HepG2 (cell line): ENCODE measurements at regions not wholly inside any gene's neighbourhood (a gene's known extent, or its start where the extent isn't known, plus 50 kb on each side); places are given as distances from the start of the nearest gene placed in this dataset.

Experiments used
- ATAC-seq: fragments of 200-7000 bp; cut with Tn5 transposase; 3 replicates; pipeline ENCODE4 v1.9.1; 2020; ENCODE audit warnings: mild to moderate bottlenecking, moderate library complexity
- BruUV-seq: library from RNA; stranded (reverse); fragments of 400-500 nt; replicated peaks from 2 replicates; lab custom pipeline; 2021; lab: Mats Ljungman, UMichigan
- CTCF ChIA-PET: fragments of 300-600 bp; formaldehyde crosslinking; extraction: SDS; loops from one replicate; lab custom pipeline; 2021; ENCODE audit warnings: low total read pairs, inconsistent platforms, low intra/inter-chr PET ratio; lab: Yijun Ruan, JAX
- POLR2A ChIA-PET: fragments of 350-600 bp; sonication (Branson Sonifier 250); formaldehyde crosslinking; loops from one replicate; lab custom pipeline; 2020; ENCODE audit warnings: antibody characterized with exemption, inconsistent platforms; lab: Yijun Ruan, JAX
- DNase-seq: peaks from one replicate; pipeline ENCODE4 v3.0.0-alpha.2; 2015; ENCODE audit warnings: low spot score
- FAIRE-seq: peaks from 3 replicates; lab custom pipeline; 2011; peaks lifted over from hg19 to GRCh38; lab: Jason Lieb, UNC
- H2AFZ ChIP-seq: one replicate; pipeline ENCODE4 v1.6.1; 2011; ENCODE audit warnings: low read length, inconsistent platforms
- H3K27ac ChIP-seq: fragments of 300-600 bp; 3 replicates; pipeline ENCODE4 v1.8.0; 2011; ENCODE audit warnings: mixed run types, mild to moderate bottlenecking, mixed read lengths, low read length, inconsistent platforms; ENCODE audit not compliant: insufficient read depth; ENCODE audit errors: extremely low read length
- H3K27me3 ChIP-seq, 2 experiments: fragments of 200-600 bp in 1 of 2; 2 replicates in 1 of 2; 3 replicates in 1 of 2; pipeline versions ENCODE4 v1.6.0 to v1.8.0; 2011; ENCODE audit warnings: low read length in 2 of 2, mild to moderate bottlenecking in 2 of 2, moderate library complexity in 2 of 2, inconsistent platforms in 1 of 2; ENCODE audit not compliant: insufficient read depth in 2 of 2, control insufficient read depth in 1 of 2
- H3K36me3 ChIP-seq, 2 experiments: fragments of 200-600 bp in 1 of 2; replicated peaks in 1 of 2; 2 replicates in 1 of 2; 3 replicates in 1 of 2; pipeline versions ENCODE4 v1.5.1 to v1.8.0; 2011; ENCODE audit warnings: low read length in 2 of 2, inconsistent platforms in 1 of 2; ENCODE audit not compliant: insufficient read depth in 2 of 2, control insufficient read depth in 1 of 2
- H3K4me1 ChIP-seq: 2 replicates; pipeline ENCODE4 v1.5.1; 2012; ENCODE audit warnings: low read length, inconsistent platforms; ENCODE audit not compliant: insufficient read depth
- H3K4me2 ChIP-seq: 2 replicates; pipeline ENCODE4 v1.6.0; 2011; ENCODE audit warnings: low read depth, low read length, inconsistent platforms
- H3K4me3 ChIP-seq, 3 experiments: fragments of 200-600 bp in 1 of 3; sonication (generic), shearing (Covaris generic) in 1 of 3; replicated peaks in 1 of 3; 2 replicates each; pipeline ENCODE4 v1.5.1; 2011 to 2016; ENCODE audit warnings: low read length in 3 of 3, inconsistent platforms in 2 of 3, low read depth in 2 of 3, mild to moderate bottlenecking in 2 of 3, control low read depth in 1 of 3, mixed read lengths in 1 of 3; ENCODE audit not compliant: insufficient read depth in 1 of 3
- H3K79me2 ChIP-seq: one replicate; pipeline ENCODE4 v1.6.1; 2011; ENCODE audit warnings: low read length, inconsistent platforms; ENCODE audit not compliant: insufficient read depth
- H3K9ac ChIP-seq: 2 replicates; pipeline ENCODE4 v1.6.0; 2011; ENCODE audit warnings: mild to moderate bottlenecking, low read depth, low read length, inconsistent platforms; ENCODE audit not compliant: insufficient read depth
- H3K9me3 ChIP-seq: 2 replicates; pipeline ENCODE4 v1.5.1; 2012; ENCODE audit warnings: mild to moderate bottlenecking, low read length
- H4K20me1 ChIP-seq: 2 replicates; pipeline ENCODE4 v1.6.0; 2011; ENCODE audit warnings: inconsistent platforms, mild to moderate bottlenecking, low read length, moderate library complexity; ENCODE audit not compliant: insufficient read depth
- BCL6 ChIP-seq: IDR thresholded peaks from 2 replicates; pipeline ENCODE4 v1.6.1; 2016; ENCODE audit warnings: missing genetic modification reagents, missing compliant biosample characterization
- BRCA1 ChIP-seq: sonication (generic); formaldehyde crosslinking; IDR thresholded peaks from 2 replicates; pipeline ENCODE4 v1.4.0; 2020; ENCODE audit warnings: missing genetic modification reagents
- CBX5 ChIP-seq: sonication (generic); formaldehyde crosslinking; IDR thresholded peaks from 2 replicates; pipeline ENCODE4 v1.4.0; 2020; ENCODE audit warnings: missing genetic modification reagents, borderline replicate concordance
- CERS6 ChIP-seq: sonication (generic); formaldehyde crosslinking; IDR thresholded peaks from 2 replicates; pipeline ENCODE4 v1.5.0; 2020; ENCODE audit warnings: missing genetic modification reagents
- DZIP1 ChIP-seq: sonication (generic); formaldehyde crosslinking; IDR thresholded peaks from 2 replicates; pipeline ENCODE4 v1.5.0; 2020; ENCODE audit warnings: mild to moderate bottlenecking, missing genetic modification reagents
- HIVEP1 ChIP-seq: sonication (generic); formaldehyde crosslinking; IDR thresholded peaks from 2 replicates; pipeline ENCODE4 v1.4.0; 2020; ENCODE audit warnings: mild to moderate bottlenecking, missing genetic modification reagents
- HNRNPL ChIP-seq: fragments of 200-400 bp; formaldehyde crosslinking; IDR thresholded peaks from 2 replicates; pipeline ENCODE4 v1.6.1; 2017; ENCODE audit warnings: mild to moderate bottlenecking, low read depth, low read length
- HOXA9 ChIP-seq: sonication (generic); formaldehyde crosslinking; IDR thresholded peaks from 2 replicates; pipeline ENCODE4 v1.8.1; 2022; ENCODE audit warnings: missing genetic modification reagents, mild to moderate bottlenecking, moderate library complexity, borderline replicate concordance
- KDM5A ChIP-seq: fragments of 200-600 bp; sonication (generic); IDR thresholded peaks from 2 replicates; pipeline ENCODE4 v1.7.0; 2018; ENCODE audit warnings: antibody characterized with exemption, mild to moderate bottlenecking, low read length, borderline replicate concordance
- PHF8 ChIP-seq: sonication (generic); formaldehyde crosslinking; IDR thresholded peaks from 2 replicates; pipeline ENCODE4 v1.5.0; 2020; ENCODE audit warnings: missing genetic modification reagents
- SATB2 ChIP-seq: sonication (generic); formaldehyde crosslinking; IDR thresholded peaks from 2 replicates; pipeline ENCODE4 v1.5.0; 2020; ENCODE audit warnings: missing genetic modification reagents
- SP1 ChIP-seq, 2 experiments: fragments of 450-650 bp in 1 of 2; sonication (generic) in 1 of 2; formaldehyde crosslinking in 1 of 2; IDR thresholded peaks; 2 replicates each; pipeline versions ENCODE4 v1.4.0 to v1.6.1; 2016 to 2020; ENCODE audit warnings: missing genetic modification reagents in 1 of 2
- THYN1 ChIP-seq: sonication (generic); formaldehyde crosslinking; IDR thresholded peaks from 2 replicates; pipeline ENCODE4 v1.8.1; 2023; ENCODE audit warnings: low read depth, mild to moderate bottlenecking, moderate library complexity, missing genetic modification reagents, borderline replicate concordance
- ZBTB1 ChIP-seq: sonication (generic); formaldehyde crosslinking; IDR thresholded peaks from 2 replicates; pipeline ENCODE4 v1.4.0; 2020; ENCODE audit warnings: missing genetic modification reagents, borderline replicate concordance
- ZMAT5 ChIP-seq: sonication (generic); formaldehyde crosslinking; IDR thresholded peaks from 2 replicates; pipeline ENCODE4 v1.5.0; 2020; ENCODE audit warnings: mild to moderate bottlenecking, low read depth, missing genetic modification reagents, borderline replicate concordance
- ZNF263 ChIP-seq: sonication (generic); formaldehyde crosslinking; IDR thresholded peaks from 2 replicates; pipeline ENCODE4 v1.4.0; 2020; ENCODE audit warnings: missing genetic modification reagents
- ZNF30 ChIP-seq: sonication (generic); formaldehyde crosslinking; IDR thresholded peaks from 2 replicates; pipeline ENCODE4 v1.5.0; 2020; ENCODE audit warnings: mild to moderate bottlenecking, missing genetic modification reagents
- ZNF501 ChIP-seq: sonication (generic); formaldehyde crosslinking; IDR thresholded peaks from 2 replicates; pipeline ENCODE4 v1.5.1; 2020; ENCODE audit warnings: mild to moderate bottlenecking, moderate library complexity, missing genetic modification reagents
- ZNF576 ChIP-seq: sonication (generic); formaldehyde crosslinking; IDR thresholded peaks from 2 replicates; pipeline ENCODE4 v1.4.0; 2020; ENCODE audit warnings: mild to moderate bottlenecking, missing genetic modification reagents
- in situ Hi-C: cut with HindIII; loops from 2 replicates; pipeline ENCODE4 v1.10.0; 2017; ENCODE audit warnings: low pct_unique_long_range_greater_than_20kb; ENCODE audit not compliant: extremely low pct_ligation_motif_present
- intact Hi-C: fragments of 100-400 bp; cut with micrococcal nuclease; formaldehyde crosslinking; loops from one replicate; pipeline ENCODE4 v1.10.0; 2022; ENCODE audit not compliant: unreplicated experiment

GRCh38 chr12:86666316-86666715 is 410.1 kb upstream of the MGAT4C start:
- FAIRE-seq: no peak
- no peaks in the 10 kb centered on the region for H3K36me3 ChIP-seq
- no peaks in the 10 kb centered on the region for H3K4me1 ChIP-seq
- H3K4me3 ChIP-seq: no peak overlapping the region
- no peak for ATAC-seq
- intact Hi-C loops (no loop called here), in situ Hi-C loops (no loop called here)
- H3K4me2 ChIP-seq: no peak overlapping the region
- ChIA-PET POLR2A (no interaction called here), CTCF (no interaction called here)
- no peak overlapping the region for H2AFZ ChIP-seq
- H3K27ac ChIP-seq: no peak overlapping the region
- no peak for DNase-seq
- TF ChIP-seq BCL6 (no peak), HIVEP1 (CRISPR knock-in tag) (no peak), ZMAT5 (CRISPR knock-in tag) (no peak), ZBTB1 (no peak), ZNF576 (CRISPR knock-in tag) (no peak), HNRNPL (no peak), ZNF263 (CRISPR knock-in tag) (no peak), CERS6 (CRISPR knock-in tag) (no peak), PHF8 (CRISPR knock-in tag) (no peak), SP1 (IDR thresholded peaks at IDR 0.05) (no peak), SP1 (CRISPR knock-in tag; IDR thresholded peaks at IDR 0.05) (no peak), BRCA1 (no peak), SATB2 (no peak), ZNF501 (CRISPR knock-in tag) (no peak), KDM5A (no peak), CBX5 (CRISPR knock-in tag) (no peak), THYN1 (CRISPR knock-in tag) (no peak), DZIP1 (CRISPR knock-in tag) (no peak), ZNF30 (CRISPR knock-in tag) (no peak), HOXA9 (CRISPR knock-in tag) (no peak)
- BruUV-seq: no TSS peak
- H3K79me2 ChIP-seq: no peaks in the 10 kb centered on the region
- no peaks in the 10 kb centered on the region for H3K9me3 ChIP-seq
- H3K27me3 ChIP-seq: no peaks in the 10 kb centered on the region
- no peaks in the 10 kb centered on the region for H4K20me1 ChIP-seq
- H3K9ac ChIP-seq: no peak overlapping the region
